ENCODE measurements at regions not wholly inside any gene's neighbourhood (a gene's known extent, or its start where the extent isn't known, plus 50 kb on each side); places are given as distances from the start of the nearest gene placed in this dataset.

- no peaks in the 10 kb centered on the region for H3K4me1 Mint-ChIP-seq
- DNase-seq (ENCODE audit: low spot score in 2 of 2) (no peak), ATAC-seq (replicated peaks; ENCODE audit: extremely low read depth, poor library complexity, severe bottlenecking) (no peak)
- no peak overlapping the region for H3K4me3 Mint-ChIP-seq
- no peaks in the 10 kb centered on the region for H3K36me3 Mint-ChIP-seq (ENCODE audit: insufficient read depth)
- H3K9me3 Mint-ChIP-seq, result peaks cover 11% of the 10 kb centered on the region
- no peak overlapping the region for H3K27ac Mint-ChIP-seq (ENCODE audit: low read depth)
- no peaks in the 10 kb centered on the region for H3K27me3 Mint-ChIP-seq
These were observed 287.8 kb upstream of the GOLIM4 start for GRCh38 chr3:168383573-168383972.

DNA sequence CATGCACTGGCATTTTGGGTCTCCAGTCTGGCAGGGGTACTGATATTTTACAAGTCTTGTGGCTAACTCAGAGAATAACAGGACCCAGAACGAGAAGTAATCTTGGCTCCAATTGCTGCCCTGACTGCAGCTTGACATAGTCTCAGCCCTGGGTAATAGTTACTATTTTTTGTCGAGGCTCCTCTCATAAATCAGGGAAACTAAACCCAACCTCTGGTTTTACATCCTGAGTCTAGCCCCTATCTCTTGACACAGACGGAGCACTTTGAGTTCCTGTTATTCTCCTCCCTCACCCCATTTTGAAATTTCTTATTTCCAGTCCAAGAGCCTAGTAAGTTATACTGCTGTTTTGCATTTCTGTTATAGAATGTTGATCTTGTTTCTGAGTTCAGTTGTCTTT is 276.1 kb upstream of the GOLIM4 start:
- H3K4me1 Mint-ChIP-seq, result no peaks in the 10 kb centered on the region
- no peaks in the 10 kb centered on the region for H3K27me3 Mint-ChIP-seq
- peaks cover 17% of the 10 kb centered on the region for H3K9me3 Mint-ChIP-seq
- ATAC-seq (replicated peaks; ENCODE audit: extremely low read depth, poor library complexity, severe bottlenecking) (no peak), DNase-seq (ENCODE audit: low spot score in 2 of 2) (no peak)
- H3K4me3 Mint-ChIP-seq, result no peak overlapping the region
- H3K27ac Mint-ChIP-seq (ENCODE audit: low read depth), result no peak overlapping the region
- H3K36me3 Mint-ChIP-seq (ENCODE audit: insufficient read depth), result no peaks in the 10 kb centered on the region

DNA sequence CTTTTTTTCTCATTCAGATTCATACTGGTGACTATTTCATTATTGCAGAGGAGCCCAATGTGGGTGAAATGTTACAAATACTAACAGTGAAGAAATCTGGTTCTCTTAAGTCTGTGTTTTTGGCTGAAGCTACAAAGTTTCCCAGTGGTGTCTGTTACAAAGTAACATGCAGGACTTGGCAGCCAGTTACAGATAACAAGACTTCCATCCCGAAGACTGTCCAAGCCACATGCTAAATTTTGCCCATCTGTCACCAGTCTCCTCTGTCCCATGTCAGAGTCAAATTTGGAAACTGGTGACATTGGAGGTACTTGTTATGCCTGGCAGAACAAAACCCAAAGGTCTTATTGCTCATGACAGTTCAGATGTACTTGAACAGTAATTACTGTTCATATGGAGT is 269.2 kb upstream of the GOLIM4 start:
- no peak for DNase-seq (ENCODE audit: low spot score in 2 of 2)
- Mint-ChIP-seq H3K27ac (ENCODE audit: low read depth) (no peak overlapping the region), H3K27me3 (no peaks in the 10 kb centered on the region), H3K4me3 (no peak overlapping the region), H3K4me1 (no peaks in the 10 kb centered on the region), H3K9me3 (peaks cover 8% of the 10 kb centered on the region), H3K36me3 (ENCODE audit: insufficient read depth) (no peaks in the 10 kb centered on the region)
- ATAC-seq (replicated peaks; ENCODE audit: extremely low read depth, poor library complexity, severe bottlenecking), result no peak

DNA sequence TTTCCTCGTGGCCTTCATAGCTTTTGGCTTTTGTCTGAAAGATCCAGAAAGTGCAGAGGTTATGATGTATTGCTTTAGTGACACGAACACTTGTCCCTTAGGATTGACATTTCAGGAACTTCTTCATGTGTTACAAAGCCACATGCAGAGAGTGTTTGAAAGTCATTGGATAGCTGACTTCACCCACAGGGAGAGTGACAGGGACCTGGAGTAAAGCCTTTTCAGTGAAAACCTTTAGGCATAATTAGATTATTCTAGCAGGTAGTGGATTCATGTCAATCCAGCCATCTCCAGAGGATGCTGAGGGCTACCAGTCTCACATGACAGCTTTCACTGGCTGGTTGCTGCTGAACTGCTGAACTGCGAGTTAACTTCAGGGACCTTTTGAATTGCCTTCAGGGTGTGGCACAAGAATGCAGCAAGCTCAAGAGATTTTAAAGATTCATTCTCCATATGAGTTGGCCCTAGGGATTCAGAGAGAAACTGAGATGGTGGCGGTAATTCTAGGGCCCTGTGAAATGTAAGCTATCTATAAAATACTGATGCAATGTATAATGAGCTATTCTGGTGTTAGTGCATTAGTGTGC is 267.0 kb upstream of the GOLIM4 start:
- Mint-ChIP-seq H3K27ac (ENCODE audit: low read depth) (no peak overlapping the region), H3K27me3 (no peaks in the 10 kb centered on the region), H3K36me3 (ENCODE audit: insufficient read depth) (no peaks in the 10 kb centered on the region), H3K9me3 (peaks cover 13% of the 10 kb centered on the region), H3K4me1 (no peaks in the 10 kb centered on the region), H3K4me3 (no peak overlapping the region)
- ATAC-seq (replicated peaks; ENCODE audit: extremely low read depth, poor library complexity, severe bottlenecking) (no peak), DNase-seq (ENCODE audit: low spot score in 2 of 2) (no peak)

GRCh38 chr3:168362156-168362555 is 266.4 kb upstream of the GOLIM4 start:
- peaks cover 10% of the 10 kb centered on the region for H3K9me3 Mint-ChIP-seq
- H3K27me3 Mint-ChIP-seq, result no peaks in the 10 kb centered on the region
- no peak for DNase-seq (ENCODE audit: low spot score in 2 of 2)
- no peak overlapping the region for H3K4me3 Mint-ChIP-seq
- ATAC-seq (replicated peaks; ENCODE audit: extremely low read depth, poor library complexity, severe bottlenecking), result no peak
- H3K4me1 Mint-ChIP-seq, result no peaks in the 10 kb centered on the region
- H3K36me3 Mint-ChIP-seq (ENCODE audit: insufficient read depth), result no peaks in the 10 kb centered on the region
- no peak overlapping the region for H3K27ac Mint-ChIP-seq (ENCODE audit: low read depth)

DNA sequence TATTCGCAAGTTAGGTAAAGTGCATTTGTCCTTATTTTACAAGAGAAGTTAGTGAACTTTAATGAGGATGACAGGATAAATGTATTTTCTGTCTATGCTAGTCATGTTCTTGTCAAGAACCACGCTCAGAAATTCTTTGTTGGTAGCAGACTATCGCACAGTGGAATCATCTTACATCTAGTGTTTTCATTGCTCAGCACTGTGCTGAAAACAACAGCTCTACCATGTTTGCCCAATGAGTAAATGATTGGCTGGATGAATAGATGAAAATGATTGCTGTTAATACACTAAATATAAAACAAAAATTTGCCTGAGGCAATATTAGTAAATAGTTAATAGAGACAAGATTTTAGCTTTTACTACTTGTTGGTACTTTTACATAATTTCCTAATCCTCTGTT is 265.3 kb upstream of the GOLIM4 start:
- Mint-ChIP-seq H3K27me3 (no peaks in the 10 kb centered on the region), H3K27ac (ENCODE audit: low read depth) (no peak overlapping the region), H3K4me1 (no peaks in the 10 kb centered on the region), H3K4me3 (no peak overlapping the region), H3K36me3 (ENCODE audit: insufficient read depth) (no peaks in the 10 kb centered on the region), H3K9me3 (peaks cover 5% of the 10 kb centered on the region)
- no peak for ATAC-seq (replicated peaks; ENCODE audit: extremely low read depth, poor library complexity, severe bottlenecking)
- DNase-seq (ENCODE audit: low spot score in 2 of 2), result no peak

DNA sequence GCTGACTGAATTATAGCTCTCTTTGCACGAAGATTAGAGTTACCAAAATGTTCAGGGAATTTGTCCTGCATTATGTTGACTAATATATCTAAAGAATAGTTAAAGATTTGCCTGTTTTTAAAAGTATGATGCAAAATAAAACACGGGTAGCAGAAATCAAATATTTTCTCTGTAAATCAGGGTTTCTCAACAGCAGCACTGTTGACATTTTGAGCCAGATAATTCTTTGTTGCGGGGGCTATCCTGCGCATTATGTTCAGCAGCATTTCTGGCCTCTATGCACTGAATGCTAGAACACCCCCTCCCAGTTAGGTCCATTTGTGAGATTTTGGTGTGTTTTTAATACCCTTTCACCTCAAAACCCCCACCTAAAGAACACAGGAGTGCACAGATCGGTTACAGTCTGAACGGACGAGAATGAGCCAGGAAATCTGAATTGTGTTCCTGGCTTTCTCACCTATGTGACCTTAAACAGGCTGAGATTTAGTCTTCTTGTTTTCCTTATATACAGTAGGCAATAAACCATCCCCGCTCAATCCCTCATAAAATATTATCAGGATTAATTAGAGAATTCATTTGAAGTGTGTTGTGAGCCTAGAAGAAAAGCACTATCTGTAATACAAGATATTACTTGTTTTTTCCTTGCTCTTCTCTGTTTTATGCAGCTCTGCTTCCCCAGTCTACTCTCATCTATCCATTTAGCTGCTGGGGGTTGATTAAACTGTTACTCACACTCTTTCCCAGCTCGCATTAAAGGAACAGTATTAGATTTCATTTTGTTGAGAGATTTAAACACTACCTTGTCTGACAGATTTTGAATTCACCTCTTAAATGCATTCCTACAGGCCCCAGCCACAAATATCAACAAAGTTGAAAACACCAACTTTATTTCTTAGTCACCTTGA is 247.5 kb upstream of the GOLIM4 start:
- Mint-ChIP-seq H3K27ac (ENCODE audit: low read depth) (no peak overlapping the region), H3K9me3 (peaks cover 19% of the 10 kb centered on the region), H3K27me3 (no peaks in the 10 kb centered on the region), H3K4me3 (no peak overlapping the region), H3K36me3 (ENCODE audit: insufficient read depth) (no peaks in the 10 kb centered on the region), H3K4me1 (no peaks in the 10 kb centered on the region)
- DNase-seq (ENCODE audit: low spot score in 2 of 2) (no peak), ATAC-seq (replicated peaks; ENCODE audit: extremely low read depth, poor library complexity, severe bottlenecking) (no peak)

- Mint-ChIP-seq H3K4me1 (no peaks in the 10 kb centered on the region), H3K9me3 (peaks cover 25% of the 10 kb centered on the region), H3K27ac (ENCODE audit: low read depth) (no peak overlapping the region), H3K36me3 (ENCODE audit: insufficient read depth) (no peaks in the 10 kb centered on the region), H3K4me3 (no peak overlapping the region), H3K27me3 (no peaks in the 10 kb centered on the region)
- ATAC-seq (replicated peaks; ENCODE audit: extremely low read depth, poor library complexity, severe bottlenecking) (no peak), DNase-seq (ENCODE audit: low spot score in 2 of 2) (no peak)
These were observed 246.5 kb upstream of the GOLIM4 start for GRCh38 chr3:168341956-168342936.

DNA sequence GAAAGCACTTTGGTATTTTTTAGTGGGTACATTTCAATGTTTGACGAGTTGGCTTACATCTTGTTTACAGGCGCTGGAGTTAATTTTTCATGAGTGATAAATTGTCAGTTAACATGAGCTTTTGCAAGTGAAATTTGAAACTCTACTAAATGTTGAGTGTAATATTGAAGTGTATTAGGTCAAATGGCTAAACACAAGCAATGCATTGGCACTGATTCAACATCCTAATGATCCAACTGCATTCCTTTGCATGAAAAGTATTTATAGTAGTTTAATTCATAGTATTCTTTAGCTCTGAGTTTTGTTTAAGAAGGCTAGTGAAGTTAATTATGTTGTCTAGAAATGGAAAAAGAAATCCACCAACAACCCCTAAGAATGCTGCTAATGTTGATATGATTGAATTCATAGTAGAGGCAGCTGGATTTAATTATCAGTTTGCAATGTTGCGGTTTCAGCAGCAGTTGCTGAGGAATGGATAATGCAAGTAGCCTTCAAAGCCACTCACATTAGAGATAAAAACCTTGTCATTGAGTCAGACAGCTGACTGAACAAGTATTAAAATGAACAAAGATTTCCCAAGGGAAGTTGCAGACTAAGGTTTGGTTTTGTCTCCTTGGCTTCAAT is 245.6 kb upstream of the GOLIM4 start:
- H3K27ac Mint-ChIP-seq (ENCODE audit: low read depth), result no peak overlapping the region
- no peaks in the 10 kb centered on the region for H3K4me1 Mint-ChIP-seq
- no peak overlapping the region for H3K4me3 Mint-ChIP-seq
- peaks cover 17% of the 10 kb centered on the region for H3K9me3 Mint-ChIP-seq
- no peaks in the 10 kb centered on the region for H3K36me3 Mint-ChIP-seq (ENCODE audit: insufficient read depth)
- no peaks in the 10 kb centered on the region for H3K27me3 Mint-ChIP-seq
- DNase-seq (ENCODE audit: low spot score in 2 of 2) (no peak), ATAC-seq (replicated peaks; ENCODE audit: extremely low read depth, poor library complexity, severe bottlenecking) (no peak)

DNA sequence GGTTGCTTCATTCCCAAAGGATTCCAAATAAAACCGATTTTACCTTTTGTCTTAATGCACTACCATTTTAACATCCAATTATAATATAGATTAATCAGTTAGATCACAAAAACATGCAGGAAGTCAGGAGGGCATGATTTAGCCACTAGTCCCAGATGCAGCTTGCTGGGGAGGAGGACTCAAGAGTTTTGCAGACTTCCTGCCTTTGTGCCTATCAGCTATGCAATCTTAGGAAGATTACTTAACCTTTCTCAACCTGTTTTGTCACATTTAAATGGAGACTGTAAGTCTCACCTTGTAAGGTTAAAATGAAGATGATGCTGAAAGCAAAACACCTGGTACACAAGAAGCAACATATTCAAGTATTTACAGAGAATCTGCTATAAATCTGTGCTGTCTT is 242.4 kb upstream of the GOLIM4 start:
- peaks cover 6% of the 10 kb centered on the region for H3K9me3 Mint-ChIP-seq

DNA sequence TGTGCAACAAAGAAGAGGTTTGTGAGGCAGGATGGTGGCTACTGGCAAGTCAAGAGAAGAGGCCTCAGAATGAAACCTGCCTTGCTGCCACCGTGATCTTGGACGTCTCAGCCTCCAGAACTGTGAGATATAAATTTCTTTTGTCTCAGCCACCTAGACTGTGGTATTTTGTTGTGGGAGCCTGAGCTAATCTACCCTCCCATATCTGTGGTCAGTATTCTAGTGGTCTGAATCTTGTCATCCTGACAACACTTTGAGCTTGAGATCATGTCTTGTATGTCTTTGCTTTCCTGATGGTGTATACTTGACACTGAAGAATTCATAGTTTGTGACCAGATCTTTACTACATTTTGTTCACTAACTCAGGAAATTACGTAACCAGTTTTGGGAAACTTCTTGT is 240.6 kb upstream of the GOLIM4 start:
- Mint-ChIP-seq H3K4me1 (no peaks in the 10 kb centered on the region), H3K27me3 (no peaks in the 10 kb centered on the region), H3K27ac (ENCODE audit: low read depth) (no peak overlapping the region), H3K36me3 (ENCODE audit: insufficient read depth) (no peaks in the 10 kb centered on the region), H3K9me3 (peaks cover 6% of the 10 kb centered on the region), H3K4me3 (no peak overlapping the region)
- DNase-seq (ENCODE audit: low spot score in 2 of 2) (no peak), ATAC-seq (replicated peaks; ENCODE audit: extremely low read depth, poor library complexity, severe bottlenecking) (no peak)

More for the DNA sequence above, 242.4 kb upstream of the GOLIM4 start:
- ATAC-seq (replicated peaks; ENCODE audit: extremely low read depth, poor library complexity, severe bottlenecking) (no peak), DNase-seq (ENCODE audit: low spot score in 2 of 2) (no peak)
- Mint-ChIP-seq H3K4me1 (no peaks in the 10 kb centered on the region), H3K27me3 (no peaks in the 10 kb centered on the region), H3K36me3 (ENCODE audit: insufficient read depth) (no peaks in the 10 kb centered on the region), H3K27ac (ENCODE audit: low read depth) (no peak overlapping the region), H3K4me3 (no peak overlapping the region)

DNA sequence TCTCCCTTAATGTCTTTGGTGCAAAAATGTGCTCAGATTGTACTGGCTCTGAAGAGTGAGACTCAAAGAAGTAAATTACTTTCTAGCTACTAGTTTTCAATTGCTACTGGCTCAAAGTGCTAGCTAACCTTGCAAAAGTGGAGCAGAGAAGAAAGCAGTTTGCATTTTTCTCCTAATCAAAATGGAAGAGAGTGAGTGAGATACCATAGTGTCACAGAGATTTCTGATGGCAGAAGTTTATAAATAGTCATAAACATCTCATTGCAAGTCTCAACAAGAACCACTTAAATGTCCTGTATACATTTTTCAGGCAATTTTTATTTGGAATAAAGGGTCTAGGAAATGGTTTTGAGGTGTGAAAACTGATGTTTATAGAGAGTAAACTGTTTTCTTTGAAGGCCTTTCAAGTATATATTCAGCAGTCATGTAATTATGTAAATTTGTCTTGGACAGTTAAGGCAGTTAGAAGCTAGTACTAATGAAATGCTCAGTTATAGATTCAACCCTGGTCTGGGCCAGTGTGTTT is 237.7 kb upstream of the GOLIM4 start:
- H3K4me1 Mint-ChIP-seq, result no peaks in the 10 kb centered on the region
- no peaks in the 10 kb centered on the region for H3K36me3 Mint-ChIP-seq (ENCODE audit: insufficient read depth)
- no peaks in the 10 kb centered on the region for H3K27me3 Mint-ChIP-seq

More for the DNA sequence above, 237.7 kb upstream of the GOLIM4 start:
- H3K9me3 Mint-ChIP-seq, result peaks cover 6% of the 10 kb centered on the region
- DNase-seq (ENCODE audit: low spot score in 2 of 2) (no peak), ATAC-seq (replicated peaks; ENCODE audit: extremely low read depth, poor library complexity, severe bottlenecking) (no peak)
- H3K4me3 Mint-ChIP-seq, result no peak overlapping the region
- no peak overlapping the region for H3K27ac Mint-ChIP-seq (ENCODE audit: low read depth)

Data from central memory CD8-positive, alpha-beta T cell (primary cell).